Panc1 (cell line): ENCODE measurements at regions not wholly inside any gene's neighbourhood (a gene's known extent, or its start where the extent isn't known, plus 50 kb on each side); places are given as distances from the start of the nearest gene placed in this dataset.

Source experiments
- POLR2AphosphoS5 ChIP-seq: IDR thresholded peaks from 2 replicates; pipeline ENCODE4 v1.6.1; 2012; ENCODE audit warnings: mild to moderate bottlenecking, low read depth, low read length, moderate library complexity
- TF ChIP-seq, protein P1 (sequence below): fragments of 450-650 bp; IDR thresholded peaks from 2 replicates; pipeline ENCODE4 v1.5.1; 2017; ENCODE audit warnings: mild to moderate bottlenecking

DNA sequence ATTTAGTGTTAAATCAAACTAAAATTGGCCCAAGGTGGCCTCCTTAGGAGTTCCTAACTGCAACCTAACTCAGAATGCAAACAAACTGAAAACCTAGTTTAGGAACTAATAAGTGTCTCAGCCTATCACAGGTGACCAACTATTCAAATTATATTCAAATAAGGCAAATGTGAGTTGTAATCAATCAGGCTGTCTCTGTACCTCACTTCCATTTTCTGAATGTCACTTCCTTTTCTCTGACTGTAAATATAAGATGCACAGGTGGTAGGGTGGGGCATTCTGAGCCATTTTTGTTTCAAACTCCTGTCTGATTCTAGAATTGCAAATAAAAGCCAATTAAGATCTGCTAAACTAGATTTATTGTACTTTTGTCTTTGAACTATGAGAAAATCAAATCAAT, 401.5 kb downstream of the PPP3CA start:
- TF ChIP-seq POLR2AphosphoS5 = no peak
- TF ChIP-seq, protein P1, sequence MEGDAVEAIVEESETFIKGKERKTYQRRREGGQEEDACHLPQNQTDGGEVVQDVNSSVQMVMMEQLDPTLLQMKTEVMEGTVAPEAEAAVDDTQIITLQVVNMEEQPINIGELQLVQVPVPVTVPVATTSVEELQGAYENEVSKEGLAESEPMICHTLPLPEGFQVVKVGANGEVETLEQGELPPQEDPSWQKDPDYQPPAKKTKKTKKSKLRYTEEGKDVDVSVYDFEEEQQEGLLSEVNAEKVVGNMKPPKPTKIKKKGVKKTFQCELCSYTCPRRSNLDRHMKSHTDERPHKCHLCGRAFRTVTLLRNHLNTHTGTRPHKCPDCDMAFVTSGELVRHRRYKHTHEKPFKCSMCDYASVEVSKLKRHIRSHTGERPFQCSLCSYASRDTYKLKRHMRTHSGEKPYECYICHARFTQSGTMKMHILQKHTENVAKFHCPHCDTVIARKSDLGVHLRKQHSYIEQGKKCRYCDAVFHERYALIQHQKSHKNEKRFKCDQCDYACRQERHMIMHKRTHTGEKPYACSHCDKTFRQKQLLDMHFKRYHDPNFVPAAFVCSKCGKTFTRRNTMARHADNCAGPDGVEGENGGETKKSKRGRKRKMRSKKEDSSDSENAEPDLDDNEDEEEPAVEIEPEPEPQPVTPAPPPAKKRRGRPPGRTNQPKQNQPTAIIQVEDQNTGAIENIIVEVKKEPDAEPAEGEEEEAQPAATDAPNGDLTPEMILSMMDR = no peak
